ENCODE measurements at regions not wholly inside any gene's neighbourhood (a gene's known extent, or its start where the extent isn't known, plus 50 kb on each side); places are given as distances from the start of the nearest gene placed in this dataset.

DNA sequence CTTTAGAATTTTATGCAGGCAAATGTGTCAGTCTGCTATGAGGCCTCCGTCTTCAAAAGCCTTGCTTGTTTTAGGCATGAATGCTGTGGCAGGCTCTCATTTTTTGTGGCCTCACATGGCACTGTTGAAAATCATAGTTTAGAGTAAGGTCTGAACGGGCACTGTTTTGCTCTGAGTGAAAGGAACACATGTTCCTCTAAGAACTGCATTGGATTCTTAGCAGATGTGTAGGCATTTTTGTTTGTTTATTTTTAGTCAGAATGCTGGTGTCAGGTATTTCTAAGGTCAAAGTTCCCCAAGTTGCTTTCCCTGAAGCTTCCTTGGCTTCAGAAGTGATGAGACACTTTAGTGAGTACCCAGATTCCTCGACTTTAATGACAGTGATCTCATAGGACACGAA is 173.7 kb downstream of the HS3ST3B1 start:
- TF ChIP-seq, protein P1, sequence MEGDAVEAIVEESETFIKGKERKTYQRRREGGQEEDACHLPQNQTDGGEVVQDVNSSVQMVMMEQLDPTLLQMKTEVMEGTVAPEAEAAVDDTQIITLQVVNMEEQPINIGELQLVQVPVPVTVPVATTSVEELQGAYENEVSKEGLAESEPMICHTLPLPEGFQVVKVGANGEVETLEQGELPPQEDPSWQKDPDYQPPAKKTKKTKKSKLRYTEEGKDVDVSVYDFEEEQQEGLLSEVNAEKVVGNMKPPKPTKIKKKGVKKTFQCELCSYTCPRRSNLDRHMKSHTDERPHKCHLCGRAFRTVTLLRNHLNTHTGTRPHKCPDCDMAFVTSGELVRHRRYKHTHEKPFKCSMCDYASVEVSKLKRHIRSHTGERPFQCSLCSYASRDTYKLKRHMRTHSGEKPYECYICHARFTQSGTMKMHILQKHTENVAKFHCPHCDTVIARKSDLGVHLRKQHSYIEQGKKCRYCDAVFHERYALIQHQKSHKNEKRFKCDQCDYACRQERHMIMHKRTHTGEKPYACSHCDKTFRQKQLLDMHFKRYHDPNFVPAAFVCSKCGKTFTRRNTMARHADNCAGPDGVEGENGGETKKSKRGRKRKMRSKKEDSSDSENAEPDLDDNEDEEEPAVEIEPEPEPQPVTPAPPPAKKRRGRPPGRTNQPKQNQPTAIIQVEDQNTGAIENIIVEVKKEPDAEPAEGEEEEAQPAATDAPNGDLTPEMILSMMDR (IDR thresholded peaks at IDR 0.05; ENCODE audit: low read depth, low read length): no peak
- no peak for TF ChIP-seq EZH2phosphoT487 (IDR thresholded peaks at IDR 0.05; ENCODE audit: low read depth)
